Tibial nerve (tissue), 4 donors: ENCODE measurements at regions not wholly inside any gene's neighbourhood (a gene's known extent, or its start where the extent isn't known, plus 50 kb on each side); places are given as distances from the start of the nearest gene placed in this dataset.

ENCODE experiments used
- DNase-seq, 2 donors: peaks; one replicate each; pipeline ENCODE4 v3.0.0-alpha.2; 2019; ENCODE audit warnings: low spot score in 2 of 2
- H3K27ac ChIP-seq, 4 donors: fragments of 200-600 bp; sonication (generic) in 3 of 4; one replicate each; pipeline ENCODE4 v1.5.1; 2017 to 2019; ENCODE audit warnings: mild to moderate bottlenecking in 1 of 4
- H3K27me3 ChIP-seq, 2 donors: fragments of 200-600 bp; sonication (generic) in 1 of 2; one replicate each; pipeline versions ENCODE4 v1.5.1 to v1.6.0; 2017 to 2019
- H3K36me3 ChIP-seq, 3 donors: fragments of 200-600 bp; sonication (generic); one replicate each; pipeline ENCODE4 v1.5.1; 2018 to 2019
- H3K4me1 ChIP-seq, 4 donors: fragments of 200-600 bp; sonication (generic) in 3 of 4; one replicate each; pipeline ENCODE4 v1.5.1; 2017 to 2019
- H3K4me3 ChIP-seq, 4 donors: fragments of 200-600 bp; sonication (generic) in 3 of 4; one replicate each; pipeline ENCODE4 v1.5.1; 2017 to 2019; ENCODE audit warnings: mild to moderate bottlenecking in 1 of 4, moderate library complexity in 1 of 4
- H3K9me3 ChIP-seq, 4 donors: fragments of 200-600 bp; sonication (generic) in 3 of 4; one replicate each; pipeline ENCODE4 v1.5.1; 2017 to 2019
- CTCF ChIP-seq, 5 experiments: fragments of 200-600 bp in 3 of 5; fragments of 450-650 bp in 2 of 5; sonication (generic) in 3 of 5; IDR thresholded peaks; one replicate each; pipeline ENCODE4 v1.5.1; 2016 to 2019; ENCODE audit warnings: antibody characterized with exemption in 5 of 5, mild to moderate bottlenecking in 3 of 5, moderate library complexity in 2 of 5
- EP300 ChIP-seq, 2 donors: sonication (generic); formaldehyde crosslinking; IDR thresholded peaks; one replicate each; pipeline ENCODE4 v1.6.1; 2017; ENCODE audit warnings: antibody characterized with exemption in 2 of 2, mild to moderate bottlenecking in 1 of 2
- POLR2A ChIP-seq, 2 donors: fragments of 450-650 bp; IDR thresholded peaks; one replicate each; pipeline ENCODE4 v1.6.1; 2017; ENCODE audit warnings: antibody characterized with exemption in 2 of 2, mild to moderate bottlenecking in 2 of 2, moderate library complexity in 2 of 2
- WGBS, 2 donors: methylation state at CpG; one replicate each; pipeline ENCODE4 v1.1.5; 2018; 5-methylcytosine and 5-hydroxymethylcytosine counted together

DNA sequence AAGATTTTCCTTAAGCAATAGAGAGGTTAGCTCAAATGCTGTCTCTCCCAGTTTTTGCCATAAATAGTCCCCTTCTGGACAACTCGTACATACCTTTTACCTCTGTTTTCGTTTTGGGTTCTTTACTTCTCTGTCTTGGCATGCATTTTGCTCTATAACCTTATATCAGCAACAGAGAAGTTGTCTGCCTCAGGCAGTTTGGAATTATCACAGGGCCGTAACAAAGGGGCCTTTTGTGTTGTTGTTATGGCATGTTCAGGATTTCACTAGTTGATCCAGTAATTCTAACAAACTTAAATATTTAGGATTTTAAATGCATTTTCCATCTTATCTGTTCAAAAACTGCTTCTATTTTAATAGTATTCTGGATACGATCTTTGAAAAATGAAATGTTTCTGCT lies 259.8 kb downstream of the CD109 start:
- Histone ChIP-seq H3K27me3 (no peaks in the 10 kb centered on the region), H3K4me1 (peaks cover 0 to 4% (median 0%) of the 10 kb centered on the region in 4 donors), H3K36me3 (no peaks in the 10 kb centered on the region), H3K4me3 (no peak overlapping the region), H3K9me3 (no peaks in the 10 kb centered on the region), H3K27ac (no peak overlapping the region)
- DNase-seq, result no peak
- no peak for TF ChIP-seq CTCF (IDR thresholded peaks at IDR 0.05)
- no peak for TF ChIP-seq EP300 (IDR thresholded peaks at IDR 0.05)
- TF ChIP-seq POLR2A (IDR thresholded peaks at IDR 0.05), result no peak
- WGBS, 2 donors, result 36 to 54% methylated on average over 4 of the region's 4 CpGs

GRCh38 chr6:73954881-73955280 lies 258.9 kb downstream of the CD109 start:
- TF ChIP-seq CTCF (IDR thresholded peaks at IDR 0.05) (no peak), POLR2A (IDR thresholded peaks at IDR 0.05) (no peak), EP300 (IDR thresholded peaks at IDR 0.05) (no peak)
- H3K36me3 ChIP-seq, result no peaks in the 10 kb centered on the region
- DNase-seq, result no peak
- no peak overlapping the region for H3K27ac ChIP-seq
- H3K4me3 ChIP-seq, result no peak overlapping the region
- H3K9me3 ChIP-seq, result no peaks in the 10 kb centered on the region
- peaks cover 0 to 4% (median 0%) of the 10 kb centered on the region in 4 donors for H3K4me1 ChIP-seq
- H3K27me3 ChIP-seq, result no peaks in the 10 kb centered on the region

DNA sequence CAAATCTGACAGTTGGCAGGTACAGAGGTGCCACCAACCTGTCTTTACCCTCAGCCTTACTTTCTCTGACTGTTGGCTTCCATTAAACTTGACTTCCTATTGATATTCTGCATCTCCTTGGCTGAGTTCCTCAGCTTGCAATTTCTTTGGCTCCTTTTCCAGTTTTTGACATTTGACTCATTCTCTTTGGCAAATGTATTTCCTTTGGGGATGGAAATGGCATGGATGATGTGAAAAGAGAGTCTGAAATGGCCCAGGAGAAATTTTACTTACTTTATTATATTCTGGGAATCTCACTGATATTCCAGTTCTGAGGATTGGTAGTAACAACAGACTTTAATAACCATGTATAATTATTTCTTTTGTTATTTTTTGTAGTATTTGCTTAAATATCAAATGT lies 255.2 kb downstream of the CD109 start:
- no peak for DNase-seq
- Histone ChIP-seq H3K9me3 (peaks cover 0 to 22% (median 3%) of the 10 kb centered on the region in 4 donors), H3K27me3 (no peaks in the 10 kb centered on the region), H3K27ac (no peak overlapping the region), H3K4me3 (no peak overlapping the region), H3K36me3 (no peaks in the 10 kb centered on the region), H3K4me1 (peaks cover 0 to 4% (median 0%) of the 10 kb centered on the region in 4 donors)
- no peak for TF ChIP-seq POLR2A (IDR thresholded peaks at IDR 0.05)
- no peak for TF ChIP-seq EP300 (IDR thresholded peaks at IDR 0.05)
- TF ChIP-seq CTCF (IDR thresholded peaks at IDR 0.05), result no peak

GRCh38 chr6:73943930-73944652 lies 248.1 kb downstream of the CD109 start:
- Histone ChIP-seq H3K27ac (no peak overlapping the region), H3K4me1 (no peaks in the 10 kb centered on the region), H3K27me3 (no peaks in the 10 kb centered on the region), H3K4me3 (no peak overlapping the region), H3K36me3 (no peaks in the 10 kb centered on the region), H3K9me3 (peaks cover 0 to 22% (median 3%) of the 10 kb centered on the region in 4 donors)
- DNase-seq, result no peak
- TF ChIP-seq POLR2A (IDR thresholded peaks at IDR 0.05) (no peak), EP300 (IDR thresholded peaks at IDR 0.05) (no peak), CTCF (IDR thresholded peaks at IDR 0.05) (no peak)
- 49 to 52% methylated on average over 1 of the region's 1 CpG for WGBS, 2 donors

DNA sequence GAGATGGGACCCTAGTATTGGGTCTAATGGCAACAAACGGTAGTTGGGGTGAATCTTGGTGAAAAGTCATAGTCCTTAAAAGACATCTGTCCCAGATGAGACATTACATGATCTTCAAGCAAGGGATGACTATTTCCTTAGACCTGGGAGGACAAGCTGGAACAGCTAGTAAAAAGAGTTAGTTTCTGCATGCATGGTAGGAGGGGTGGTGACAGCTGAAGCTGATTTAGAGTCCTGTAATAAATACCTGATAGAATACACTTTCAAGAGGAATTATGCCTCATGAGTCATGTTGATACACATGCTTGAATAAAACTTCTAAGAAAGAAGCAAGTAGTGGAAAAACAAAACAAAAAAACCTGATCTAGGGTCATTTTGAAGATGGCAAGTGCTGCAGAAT lies 247.4 kb downstream of the CD109 start:
- H3K9me3 ChIP-seq, result peaks cover 0 to 19% (median 3%) of the 10 kb centered on the region in 4 donors
- 88 to 92% methylated on average over 1 of the region's 1 CpG for WGBS, 2 donors
- TF ChIP-seq EP300 (IDR thresholded peaks at IDR 0.05) (no peak), POLR2A (IDR thresholded peaks at IDR 0.05) (no peak), CTCF (IDR thresholded peaks at IDR 0.05) (no peak)
- H3K36me3 ChIP-seq, result no peaks in the 10 kb centered on the region
- DNase-seq, result no peak
- no peak overlapping the region for H3K27ac ChIP-seq
- no peak overlapping the region for H3K4me3 ChIP-seq
- H3K27me3 ChIP-seq, result no peaks in the 10 kb centered on the region
- H3K4me1 ChIP-seq, result no peaks in the 10 kb centered on the region
